CD4-positive, alpha-beta T cell treated with Interleukin-4 for 1 hour (primary cell): ENCODE measurements at regions not wholly inside any gene's neighbourhood (a gene's known extent, or its start where the extent isn't known, plus 50 kb on each side); places are given as distances from the start of the nearest gene placed in this dataset.

Experiments
- DNase-seq, 2 donors: peaks; one replicate each; pipeline ENCODE4 v3.0.0-alpha.2; 2020 to 2022

GRCh38 chr22:49499433-49500075 lies 328.1 kb downstream of the BRD1 start:
- DNase-seq = no peak

DNA sequence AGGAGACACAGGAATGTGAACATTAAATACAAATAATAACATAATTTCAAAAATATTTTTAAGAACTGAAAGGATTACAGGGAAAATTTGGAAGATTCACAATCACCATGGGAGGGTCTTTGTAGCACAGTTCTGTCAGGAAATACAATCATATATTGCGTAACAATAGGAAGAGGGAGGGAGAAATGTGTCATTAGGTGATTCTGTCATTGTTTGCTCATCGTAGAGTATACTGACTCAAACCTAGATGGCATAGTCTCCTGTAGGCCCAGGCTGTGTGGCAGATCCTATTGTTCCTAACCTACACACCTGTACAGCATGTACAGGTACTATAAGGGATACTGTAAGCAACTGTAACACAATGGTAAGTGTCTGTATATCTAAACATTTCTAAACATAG lies 330.4 kb downstream of the BRD1 start:
- no peak for DNase-seq

GRCh38 chr22:49494555-49494954 lies 333.1 kb downstream of the BRD1 start:
- DNase-seq = no peak

GRCh38 chr22:49492741-49493251 lies 334.9 kb downstream of the BRD1 start:
- DNase-seq = no peak

GRCh38 chr22:49492308-49492707 lies 335.4 kb downstream of the BRD1 start:
- DNase-seq = no peak

- no peak for DNase-seq
Observed at GRCh38 chr22:49491726-49492125, 335.9 kb downstream of the BRD1 start.

DNA sequence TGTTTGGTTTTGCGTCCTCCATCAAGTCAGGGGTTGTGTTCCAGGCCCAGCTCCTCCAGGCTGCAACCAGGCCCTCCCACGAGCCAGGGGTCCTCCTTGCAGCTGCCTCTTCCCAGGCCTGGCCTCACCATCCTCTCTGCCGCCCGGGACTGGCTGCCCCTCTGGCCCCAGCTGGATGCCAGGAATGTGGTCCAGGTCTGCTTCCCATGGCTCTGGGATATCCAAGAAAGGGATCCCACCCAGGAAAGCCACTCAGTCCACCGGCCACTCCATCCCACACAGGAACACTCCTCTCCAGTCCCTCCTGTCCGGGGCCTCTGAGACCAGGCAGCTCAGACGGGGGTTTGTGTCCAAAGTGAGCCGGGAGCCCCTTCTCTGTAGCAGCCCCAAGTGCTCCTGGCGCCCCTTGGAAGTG lies 336.4 kb downstream of the BRD1 start:
- DNase-seq = no peak

GRCh38 chr22:49490692-49491091 lies 337.0 kb downstream of the BRD1 start:
- DNase-seq = no peak

DNA sequence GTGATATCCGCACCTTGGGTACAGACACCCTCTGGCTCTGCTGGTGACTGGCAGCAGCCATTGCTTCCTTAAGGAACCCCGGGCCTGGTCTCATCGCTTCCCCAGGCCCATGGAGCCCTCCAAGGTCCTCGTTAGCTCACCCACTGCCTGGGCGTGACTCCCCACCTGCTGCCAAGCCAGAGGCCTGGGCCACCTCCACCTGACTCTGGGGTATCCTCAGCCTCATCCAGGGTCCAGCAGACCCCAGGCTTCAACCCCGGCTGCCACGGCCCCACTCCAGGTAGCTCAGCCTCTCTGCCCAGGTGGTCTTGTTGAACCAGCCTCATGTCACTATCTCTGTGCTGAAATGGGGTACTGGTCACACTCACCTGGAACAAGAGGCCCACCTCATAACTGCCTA lies 337.9 kb downstream of the BRD1 start:
- DNase-seq = no peak

DNA sequence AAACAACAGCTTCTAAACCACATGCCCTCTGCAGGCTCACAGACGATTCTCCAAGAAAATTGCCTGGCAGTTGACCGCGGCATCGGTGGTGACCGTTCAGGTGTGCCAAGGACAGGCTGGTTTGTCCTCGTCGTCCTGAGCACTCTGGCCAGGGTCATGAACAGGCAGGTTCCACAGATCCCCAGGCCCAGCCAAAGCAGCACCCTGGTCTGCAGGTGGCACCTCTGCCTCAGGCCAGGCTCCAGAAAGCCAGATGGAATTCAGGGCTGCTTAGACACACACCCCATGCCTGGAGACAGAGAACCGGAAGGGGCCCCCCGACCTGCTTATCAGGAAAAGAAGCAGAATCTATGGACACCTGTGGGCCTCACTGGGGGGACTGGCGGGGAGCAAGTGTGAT lies 338.7 kb downstream of the BRD1 start:
- DNase-seq = no peak

DNA sequence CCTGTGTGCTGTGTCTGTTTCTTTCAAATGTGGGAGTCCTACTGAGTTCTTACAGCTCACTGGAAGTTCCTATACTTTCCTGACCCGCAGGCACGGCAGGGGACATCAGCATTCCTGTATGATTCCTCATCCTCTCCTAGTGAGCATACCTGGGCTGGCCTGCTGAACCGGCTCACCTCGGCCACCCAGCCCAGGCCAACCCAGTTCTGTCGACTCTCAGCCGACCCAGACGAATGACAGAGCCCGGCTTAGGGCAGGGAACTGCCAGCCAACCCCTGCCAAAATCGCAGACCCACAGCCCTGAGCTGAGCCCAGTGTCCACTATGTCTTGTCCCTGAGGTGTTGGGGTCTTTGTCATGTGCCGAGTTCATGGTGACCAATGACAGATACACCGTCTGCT lies 339.7 kb downstream of the BRD1 start:
- no peak for DNase-seq

DNA sequence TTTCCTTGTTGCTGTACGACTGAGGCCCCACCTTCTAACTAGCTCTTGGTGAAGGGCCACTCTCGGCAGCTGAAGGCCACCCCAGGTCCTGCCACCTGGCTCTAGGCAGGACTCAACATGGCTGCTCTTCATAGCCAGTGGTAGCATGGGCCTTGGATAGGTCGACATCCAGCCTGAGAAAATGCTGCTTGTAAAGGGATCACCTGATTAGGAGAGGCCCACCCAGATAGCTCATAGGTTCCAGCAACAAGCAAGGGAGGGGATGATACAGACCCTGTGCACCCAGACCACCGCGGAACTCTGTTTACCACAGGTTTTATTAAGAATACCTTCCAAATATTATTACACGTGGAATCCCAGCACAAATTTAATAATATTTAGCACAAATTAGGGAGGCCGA lies 341.4 kb downstream of the BRD1 start:
- no peak for DNase-seq

DNA sequence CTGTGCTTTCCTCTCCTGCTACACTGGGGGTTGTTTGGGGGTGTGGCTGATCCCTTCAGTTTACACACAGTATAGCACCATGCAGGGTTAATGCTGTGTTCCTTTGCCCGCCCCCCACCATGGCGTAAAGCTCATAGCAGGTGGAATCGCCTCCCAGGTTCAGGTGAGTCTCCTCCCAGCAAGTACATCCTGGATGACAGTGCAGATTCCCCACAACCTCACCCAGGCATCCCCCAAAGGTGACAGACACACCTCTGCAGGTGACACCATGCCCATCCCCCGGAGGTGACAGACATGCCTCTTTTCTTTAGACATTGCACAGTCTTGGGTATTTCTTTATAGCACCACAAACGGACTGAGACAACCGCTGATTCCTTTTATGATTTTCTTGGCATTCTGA lies 343.7 kb downstream of the BRD1 start:
- DNase-seq = no peak

DNA sequence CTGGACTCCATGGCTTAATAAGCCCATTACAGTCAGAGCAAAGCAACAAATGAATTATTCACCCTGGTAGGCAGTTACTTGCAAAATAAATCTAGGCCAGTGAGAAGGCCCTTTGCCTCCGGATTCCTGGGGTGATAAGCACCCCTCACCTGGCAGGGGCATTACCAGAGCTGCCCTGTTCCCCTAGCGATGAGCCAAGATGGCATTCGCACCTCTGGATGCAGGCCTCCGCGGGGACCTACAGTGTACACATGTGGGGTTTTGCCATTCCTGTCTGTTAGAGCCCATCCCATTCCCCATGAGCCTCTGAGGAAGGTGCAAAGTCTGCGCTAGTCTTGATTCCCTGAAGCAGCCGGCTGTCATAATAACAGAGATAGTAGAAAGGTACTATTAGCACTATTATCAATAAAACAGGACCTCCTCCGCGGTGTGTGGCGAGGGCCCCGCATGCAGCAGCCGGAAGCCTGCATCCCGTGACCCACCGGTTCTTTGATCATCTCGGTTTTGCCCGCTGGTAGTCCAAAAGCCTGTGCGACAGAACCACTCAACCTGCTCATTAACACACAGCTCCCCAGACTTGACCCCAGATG lies 344.3 kb downstream of the BRD1 start:
- no peak for DNase-seq

DNA sequence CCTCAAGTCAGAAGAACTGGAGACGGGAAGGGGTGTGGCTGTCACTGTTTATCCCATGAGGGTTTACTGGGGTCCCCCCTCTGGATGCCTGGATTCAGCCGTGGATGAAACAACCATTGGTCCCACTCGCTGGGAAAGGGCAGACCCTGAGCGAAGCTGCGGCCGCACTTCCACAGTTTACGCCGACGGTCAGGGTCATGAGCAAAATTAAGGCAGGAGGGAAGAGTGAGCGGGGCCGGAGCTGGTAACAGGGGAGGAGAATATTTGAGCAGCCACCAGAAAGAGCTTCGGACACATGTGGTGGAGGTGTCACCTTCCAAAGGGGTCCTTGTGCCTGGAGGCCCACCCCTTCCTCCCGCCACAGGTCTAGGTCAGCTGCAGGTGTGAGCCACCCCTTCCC lies 344.9 kb downstream of the BRD1 start:
- DNase-seq = no peak

- no peak for DNase-seq
Observed at GRCh38 chr22:49481659-49482399, 345.8 kb downstream of the BRD1 start.

DNA sequence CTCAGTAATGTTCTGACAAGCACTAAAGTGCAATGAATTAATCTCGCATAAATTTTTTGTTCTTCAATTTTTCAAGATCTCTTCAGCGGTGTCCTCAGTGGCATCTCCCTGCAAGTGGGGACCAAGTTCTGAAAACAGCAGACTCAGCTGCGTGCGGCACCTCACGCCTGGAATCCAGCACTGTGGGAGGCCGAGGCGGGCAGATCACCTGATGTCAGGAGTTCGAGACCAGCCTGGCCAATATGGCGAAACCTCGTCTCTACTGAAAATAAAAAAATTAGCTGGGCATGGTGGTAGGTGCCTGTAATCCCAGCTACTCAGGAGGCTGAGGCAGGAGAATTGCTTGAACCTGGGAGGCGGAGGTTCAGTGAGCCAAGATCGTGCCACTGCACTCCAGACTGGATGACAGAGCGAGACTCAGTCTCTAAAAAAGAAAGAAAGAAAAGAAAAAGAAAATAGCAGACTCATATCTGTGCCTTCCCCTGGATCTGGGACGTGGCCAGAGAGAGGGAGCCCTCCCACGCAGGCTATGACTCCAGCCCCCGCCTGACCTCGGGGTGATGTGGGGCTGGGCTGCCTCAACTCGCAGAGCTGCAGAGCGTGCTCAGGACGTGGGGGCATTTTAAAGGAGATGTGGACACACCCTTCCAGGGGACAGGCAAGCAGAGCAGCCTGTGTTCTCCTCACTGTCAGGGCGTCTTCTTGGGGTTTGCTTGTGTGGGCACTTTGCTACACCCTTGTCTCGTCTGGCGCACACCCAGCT lies 346.6 kb downstream of the BRD1 start:
- DNase-seq = no peak

DNA sequence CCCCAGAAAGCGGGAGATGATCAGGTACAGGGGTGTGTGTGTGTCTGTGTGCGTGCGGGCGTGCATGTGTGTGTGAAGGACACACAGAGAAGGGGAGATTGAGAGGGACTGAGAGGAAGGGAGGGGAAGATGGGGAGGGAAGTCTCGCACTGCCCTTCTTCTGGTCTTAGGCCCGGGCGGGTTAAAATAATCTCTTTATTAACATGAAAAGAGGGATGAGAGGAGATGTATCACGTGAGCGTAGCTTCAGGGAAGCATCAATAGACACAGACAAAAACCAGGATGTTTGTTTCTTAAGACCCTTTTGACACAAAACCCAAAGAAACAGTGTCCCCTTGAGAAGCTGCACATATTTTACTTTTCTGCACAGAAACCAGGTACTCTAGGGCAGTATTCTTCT lies 347.3 kb downstream of the BRD1 start:
- no peak for DNase-seq

GRCh38 chr22:49479566-49479965 lies 348.1 kb downstream of the BRD1 start:
- no peak for DNase-seq

DNA sequence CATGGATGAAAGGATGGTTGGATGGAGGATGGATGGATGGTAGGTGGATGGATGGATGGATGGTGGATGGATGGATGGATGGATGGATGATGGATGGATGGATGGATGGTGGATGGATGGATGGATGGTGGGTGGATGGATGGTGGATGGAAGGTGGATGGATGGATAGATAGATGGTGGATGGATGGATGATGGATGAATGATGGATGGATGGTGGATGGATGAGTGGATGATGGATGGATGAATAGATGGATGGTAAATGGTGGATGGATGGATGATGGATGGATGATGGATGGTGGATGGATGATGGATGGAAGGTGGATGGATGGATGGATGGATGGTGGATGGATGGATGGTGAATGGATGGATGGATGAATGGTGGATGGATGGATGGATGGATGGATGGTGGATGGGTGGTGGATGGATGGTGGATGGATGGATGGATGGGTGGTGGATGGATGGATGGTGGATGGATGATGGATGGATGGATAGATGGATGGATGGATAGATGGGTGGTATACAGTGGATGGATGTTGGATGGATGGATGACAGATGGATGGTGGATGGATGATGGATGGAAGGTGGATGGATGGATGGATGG lies 350.8 kb downstream of the BRD1 start:
- DNase-seq = no peak

DNA sequence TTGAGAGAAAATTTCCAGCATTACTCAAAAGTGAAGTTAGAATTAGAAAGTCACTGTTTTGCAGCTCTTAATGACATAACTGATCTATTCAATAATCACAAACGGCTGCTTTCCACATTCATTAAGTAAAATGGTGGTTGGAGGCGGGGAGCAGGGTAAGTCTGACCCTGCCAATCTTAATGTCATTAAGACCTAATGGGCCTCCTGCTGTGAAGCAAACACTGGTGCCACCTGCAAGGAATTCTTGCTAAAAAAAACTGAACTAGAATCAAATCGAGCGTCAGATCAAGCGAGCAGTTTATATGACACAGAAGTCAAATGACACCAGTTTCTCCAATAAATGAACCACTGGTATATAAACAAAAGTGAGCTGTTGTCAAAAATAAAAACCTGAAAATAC lies 351.5 kb downstream of the BRD1 start:
- DNase-seq = no peak

DNA sequence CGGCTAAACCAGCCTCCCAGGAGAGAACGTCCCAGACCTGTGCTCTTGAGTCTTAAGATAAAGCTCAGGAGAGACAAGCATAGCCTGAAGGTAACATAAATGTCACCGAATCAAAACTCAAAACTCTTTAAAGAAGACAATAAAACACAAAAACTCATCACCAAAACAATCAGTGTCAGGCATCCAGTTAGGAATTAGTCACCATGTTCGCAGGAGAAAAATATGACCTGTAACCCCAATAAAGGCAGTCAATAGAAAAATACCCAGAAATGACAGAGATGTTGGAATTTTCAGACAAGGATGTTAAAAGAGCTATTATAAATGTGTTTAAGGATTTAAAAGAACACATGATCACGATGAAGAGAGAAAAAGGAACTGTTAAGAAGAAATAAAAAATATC lies 352.4 kb downstream of the BRD1 start:
- no peak for DNase-seq

DNA sequence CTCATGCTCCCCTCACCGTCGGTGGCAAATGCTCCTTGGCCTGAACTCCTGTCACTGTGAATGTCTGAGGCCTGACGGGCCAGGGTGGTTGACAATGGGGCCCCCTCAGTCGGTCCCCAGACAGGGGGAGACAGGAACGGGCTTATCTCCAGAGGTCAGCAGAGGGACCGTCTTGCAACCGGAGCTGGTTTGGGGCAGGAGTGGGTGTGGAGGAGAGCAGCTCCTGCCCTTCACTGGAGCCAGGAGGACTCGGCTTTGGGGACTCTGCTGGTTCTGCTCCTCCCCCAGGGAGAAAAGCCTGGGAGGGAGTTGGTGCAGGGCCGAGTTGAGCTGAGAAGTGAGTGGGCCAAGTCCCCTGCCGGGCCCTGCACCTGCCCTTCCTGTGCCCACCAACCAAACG lies 354.4 kb downstream of the BRD1 start:
- no peak for DNase-seq
